ENCODE measurements at regions not wholly inside any gene's neighbourhood (a gene's known extent, or its start where the extent isn't known, plus 50 kb on each side); places are given as distances from the start of the nearest gene placed in this dataset.

GRCh38 chr15:69609176-69609575 lies 156.6 kb downstream of the RPLP1 start:
- TF ChIP-seq CTCF (IDR thresholded peaks at IDR 0.05) = no peak
- no peak for TF ChIP-seq POLR2A (IDR thresholded peaks at IDR 0.05; ENCODE audit: low read depth)
- no peak for TF ChIP-seq EP300 (IDR thresholded peaks at IDR 0.05)

Data from esophagus muscularis mucosa (tissue), 4 donors.